MG63 (cell line): ENCODE measurements at regions not wholly inside any gene's neighbourhood (a gene's known extent, or its start where the extent isn't known, plus 50 kb on each side); places are given as distances from the start of the nearest gene placed in this dataset.

Experiments used
- DNase-seq: peaks from one replicate; pipeline ENCODE4 v3.0.0-alpha.2; 2020
- H3K27me3 ChIP-seq: fragments of 250-450 bp; sonication (Bioruptor Pico); 2 replicates; pipeline ENCODE4 v1.5.1; 2020; ENCODE audit warnings: mild to moderate bottlenecking, moderate library complexity
- H3K36me3 ChIP-seq: fragments of 250-450 bp; sonication (Bioruptor Pico); 2 replicates; pipeline ENCODE4 v1.5.1; 2020; ENCODE audit warnings: mild to moderate bottlenecking, moderate library complexity
- H3K4me3 ChIP-seq: fragments of 250-450 bp; sonication (Bioruptor Pico); 2 replicates; pipeline ENCODE4 v1.5.1; 2020; ENCODE audit warnings: mild to moderate bottlenecking, moderate library complexity
- H3K9me3 ChIP-seq: fragments of 250-450 bp; sonication (Bioruptor Pico); 2 replicates; pipeline ENCODE4 v1.5.1; 2020; ENCODE audit warnings: mild to moderate bottlenecking, moderate library complexity

DNA sequence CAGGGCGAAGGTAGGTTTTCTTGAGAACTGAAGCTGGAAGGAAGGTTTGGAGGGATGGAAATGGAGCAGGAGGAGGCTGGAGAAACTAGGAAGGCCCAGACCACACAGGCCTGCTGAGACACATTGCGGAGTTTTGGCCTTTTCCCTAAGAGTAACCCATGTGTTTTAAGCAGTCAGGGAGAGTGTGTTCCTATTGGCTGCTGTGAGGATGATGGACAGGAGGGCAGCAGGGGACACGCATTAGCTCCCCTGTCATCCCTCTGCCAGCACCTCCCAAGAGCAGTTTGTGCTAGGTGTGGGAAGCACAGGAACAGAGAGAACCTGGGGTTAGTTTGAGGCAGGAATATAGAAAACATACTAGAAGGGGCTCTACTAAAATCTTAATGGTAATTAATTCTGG, 842.1 kb downstream of the TBC1D22A start:
- Histone ChIP-seq H3K36me3 (no peaks in the 10 kb centered on the region), H3K27me3 (no peaks in the 10 kb centered on the region), H3K9me3 (no peaks in the 10 kb centered on the region), H3K4me3 (no peak overlapping the region)
- no peak for DNase-seq

DNA sequence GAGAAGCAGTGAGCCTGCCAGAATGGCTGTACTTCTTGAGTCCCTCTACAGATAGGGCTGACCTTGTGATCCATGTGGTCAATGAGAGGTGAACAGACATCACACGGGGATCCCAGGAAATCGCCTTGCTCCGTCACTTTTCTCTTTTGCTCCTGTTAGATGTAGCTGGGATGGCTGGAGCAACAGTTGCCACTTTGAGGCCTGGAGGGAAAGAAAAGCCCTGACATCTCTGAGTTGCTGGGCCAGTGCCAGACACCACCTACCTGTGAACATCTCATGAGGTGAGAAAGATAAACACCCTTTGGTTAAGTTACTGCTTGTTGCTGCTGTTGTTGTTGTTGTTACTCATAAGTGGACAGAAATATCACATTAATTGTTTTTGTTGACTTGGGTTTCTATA, 840.3 kb downstream of the TBC1D22A start:
- no peaks in the 10 kb centered on the region for H3K27me3 ChIP-seq
- DNase-seq, result no peak
- no peak overlapping the region for H3K4me3 ChIP-seq
- H3K9me3 ChIP-seq, result no peaks in the 10 kb centered on the region
- no peaks in the 10 kb centered on the region for H3K36me3 ChIP-seq

DNA sequence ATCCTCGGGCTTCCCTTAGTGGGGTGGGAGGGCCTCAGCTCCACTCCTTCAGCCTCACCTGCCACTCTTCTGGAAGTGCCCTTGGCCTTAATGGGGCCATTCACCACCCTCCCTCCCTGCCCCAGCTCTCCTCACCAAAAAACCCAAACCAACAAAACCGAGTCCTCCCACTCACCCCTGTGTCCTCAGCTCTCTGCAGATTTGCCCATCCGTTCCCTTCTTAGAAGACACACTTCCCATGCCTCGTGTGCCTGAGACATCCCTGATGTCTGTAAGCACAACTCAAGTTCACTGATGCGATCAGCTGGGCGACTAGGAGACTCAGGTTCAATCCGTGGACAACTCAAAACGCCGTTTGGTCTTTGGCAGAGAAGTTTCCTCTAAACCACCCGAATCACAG, 839.2 kb downstream of the TBC1D22A start:
- no peak for DNase-seq
- no peaks in the 10 kb centered on the region for H3K9me3 ChIP-seq
- H3K36me3 ChIP-seq, result no peaks in the 10 kb centered on the region
- H3K4me3 ChIP-seq, result no peak overlapping the region
- no peaks in the 10 kb centered on the region for H3K27me3 ChIP-seq

DNA sequence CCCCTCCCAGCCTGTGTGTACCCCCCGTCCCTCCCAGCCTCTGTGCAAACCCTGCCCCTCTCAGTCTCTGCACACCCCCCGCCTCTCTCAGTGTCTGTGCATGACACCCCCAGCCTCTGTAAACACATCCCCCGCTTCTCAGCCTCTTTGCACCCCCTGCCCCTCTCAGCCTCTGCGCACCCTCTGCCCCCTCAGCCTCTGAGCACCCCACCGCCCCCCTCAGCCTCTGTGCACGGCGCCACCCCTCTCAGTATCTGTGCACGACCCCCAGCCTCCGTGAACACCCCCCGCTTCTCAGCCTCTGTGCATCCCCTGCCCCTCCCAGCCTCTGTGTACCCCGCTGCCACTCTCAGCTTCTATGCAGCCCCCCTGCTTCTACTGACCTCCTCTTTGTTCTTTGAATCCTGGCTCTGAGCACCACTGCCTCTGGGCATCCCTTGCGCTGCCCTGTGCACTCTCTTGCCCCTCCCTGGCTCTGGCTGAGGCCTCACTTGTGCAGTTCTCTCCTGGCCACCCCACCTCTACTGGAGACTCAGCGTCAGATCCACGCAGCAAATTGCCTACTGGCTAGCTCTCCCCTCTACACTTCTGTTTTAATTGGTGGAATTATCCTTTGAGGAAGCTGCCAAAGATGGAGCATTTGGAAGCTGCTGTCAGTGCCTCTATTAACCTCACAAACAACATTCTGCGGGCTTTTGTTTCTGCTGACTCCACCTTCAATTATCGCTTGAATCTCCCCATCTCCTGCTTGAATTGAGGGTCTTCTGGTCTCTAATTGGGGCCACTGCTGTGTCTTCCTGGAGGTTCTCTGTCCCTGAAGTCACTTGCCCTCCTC, 838.6 kb downstream of the TBC1D22A start:
- DNase-seq, result no peak
- Histone ChIP-seq H3K9me3 (no peaks in the 10 kb centered on the region), H3K4me3 (no peak overlapping the region), H3K27me3 (no peaks in the 10 kb centered on the region), H3K36me3 (no peaks in the 10 kb centered on the region)

DNA sequence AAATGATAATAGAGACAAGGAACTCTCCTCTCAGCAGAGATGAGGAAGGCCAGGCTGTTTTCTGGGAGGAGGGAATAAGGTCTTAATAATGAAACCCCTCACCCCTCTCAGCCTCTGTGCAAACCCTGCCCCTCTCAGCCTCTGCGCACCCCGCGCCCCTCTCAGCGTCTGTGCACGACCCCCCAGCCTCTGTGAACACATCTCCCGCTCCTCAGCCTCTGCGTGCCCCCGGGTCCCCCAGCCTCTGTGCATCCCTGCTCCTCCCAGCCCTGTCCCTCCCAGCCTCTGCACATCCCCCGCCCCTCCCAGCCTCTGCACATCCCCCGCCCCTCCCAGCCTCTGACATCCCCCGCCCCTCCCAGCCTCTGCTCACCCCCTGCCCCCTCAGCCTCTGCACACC, 837.8 kb downstream of the TBC1D22A start:
- no peaks in the 10 kb centered on the region for H3K9me3 ChIP-seq
- H3K4me3 ChIP-seq, result no peak overlapping the region
- DNase-seq, result no peak
- H3K36me3 ChIP-seq, result no peaks in the 10 kb centered on the region
- H3K27me3 ChIP-seq, result no peaks in the 10 kb centered on the region

DNA sequence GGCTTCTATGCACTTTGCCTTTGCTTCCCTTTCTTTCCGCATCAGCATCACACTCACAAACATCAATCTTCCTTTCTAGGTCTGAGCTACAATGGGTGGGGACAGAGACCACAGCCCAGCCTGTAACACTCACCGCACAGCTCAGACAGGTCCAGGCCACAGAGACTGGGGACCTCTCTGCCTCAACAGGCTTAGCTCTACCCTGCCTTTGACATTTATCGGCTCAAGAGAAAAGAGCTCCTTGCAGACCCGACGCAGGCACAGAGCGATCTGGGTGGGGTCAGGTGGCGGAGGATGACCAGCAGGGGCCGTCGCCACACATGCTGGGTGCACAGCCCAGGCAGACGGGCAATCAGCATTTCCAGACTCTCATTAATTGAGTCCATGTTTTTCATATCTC, 837.3 kb downstream of the TBC1D22A start:
- H3K27me3 ChIP-seq, result no peaks in the 10 kb centered on the region
- H3K9me3 ChIP-seq, result no peaks in the 10 kb centered on the region
- no peaks in the 10 kb centered on the region for H3K36me3 ChIP-seq
- no peak overlapping the region for H3K4me3 ChIP-seq
- no peak for DNase-seq

DNA sequence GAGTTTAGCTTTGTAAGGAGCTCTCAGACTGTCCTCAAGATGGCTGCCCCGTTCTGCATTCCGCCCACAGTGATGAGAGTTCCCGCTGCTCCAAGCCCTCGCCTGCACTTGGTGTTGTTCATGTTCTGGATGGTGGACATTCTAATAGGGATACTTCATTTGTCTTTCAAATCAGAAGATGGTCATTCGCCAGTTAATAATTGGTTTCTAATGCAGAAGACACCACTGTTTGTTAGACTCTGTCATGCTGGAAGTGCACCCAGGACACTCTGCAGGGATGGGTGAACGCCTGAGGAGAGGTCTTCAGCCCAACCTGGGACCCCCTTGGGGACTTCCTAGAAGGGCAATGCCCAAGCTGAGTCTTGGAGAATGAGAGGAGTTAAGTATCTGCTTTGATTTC, 836.4 kb downstream of the TBC1D22A start:
- Histone ChIP-seq H3K9me3 (no peaks in the 10 kb centered on the region), H3K4me3 (no peak overlapping the region), H3K27me3 (no peaks in the 10 kb centered on the region), H3K36me3 (no peaks in the 10 kb centered on the region)
- no peak for DNase-seq

DNA sequence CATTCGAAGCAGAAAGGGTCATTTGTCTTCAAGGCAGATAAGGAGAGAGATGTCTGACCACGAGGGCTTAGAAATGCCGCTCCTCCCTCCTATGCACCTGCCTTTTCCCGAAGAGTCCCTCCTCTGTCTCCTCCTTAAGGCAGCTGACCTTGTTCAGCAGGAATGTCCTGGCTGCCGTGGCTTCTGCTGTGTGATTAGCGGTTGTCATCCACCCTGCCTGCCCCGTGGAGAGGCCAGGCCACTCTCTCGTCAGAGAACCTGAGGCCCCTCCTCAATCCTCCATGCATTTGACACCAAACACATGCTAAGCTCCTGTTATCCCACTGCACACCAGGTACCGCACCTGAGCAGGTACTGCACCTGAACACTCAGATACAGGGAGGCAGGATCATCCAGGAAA, 834.6 kb downstream of the TBC1D22A start:
- Histone ChIP-seq H3K27me3 (no peaks in the 10 kb centered on the region), H3K9me3 (no peaks in the 10 kb centered on the region), H3K4me3 (no peak overlapping the region), H3K36me3 (no peaks in the 10 kb centered on the region)
- DNase-seq, result no peak

DNA sequence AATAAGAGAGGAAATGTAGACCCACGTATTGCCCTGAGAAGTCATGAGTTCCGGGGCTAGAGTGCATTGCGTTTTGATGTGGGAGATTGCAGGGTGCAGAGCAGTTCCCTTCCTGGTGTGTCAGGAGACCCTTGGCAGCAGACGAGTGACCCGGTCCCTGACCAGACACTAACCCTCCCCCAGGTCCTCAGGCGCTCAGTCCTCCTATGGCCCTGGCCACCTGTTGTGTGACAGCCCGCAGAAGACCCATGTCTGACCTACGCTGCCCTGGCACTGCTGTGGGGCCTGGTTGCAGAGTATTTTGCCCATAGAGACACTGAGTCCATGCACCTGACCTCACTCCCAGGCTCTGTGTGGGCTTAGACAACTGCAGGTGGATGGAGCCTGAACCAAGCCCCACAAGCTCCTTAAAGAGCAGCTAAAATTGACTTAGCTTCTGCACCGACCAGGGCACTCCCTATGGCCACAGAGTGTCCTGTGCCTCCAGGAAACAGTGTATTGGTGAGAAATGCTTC, 833.8 kb downstream of the TBC1D22A start:
- Histone ChIP-seq H3K27me3 (no peaks in the 10 kb centered on the region), H3K4me3 (no peak overlapping the region), H3K36me3 (no peaks in the 10 kb centered on the region), H3K9me3 (no peaks in the 10 kb centered on the region)
- no peak for DNase-seq

DNA sequence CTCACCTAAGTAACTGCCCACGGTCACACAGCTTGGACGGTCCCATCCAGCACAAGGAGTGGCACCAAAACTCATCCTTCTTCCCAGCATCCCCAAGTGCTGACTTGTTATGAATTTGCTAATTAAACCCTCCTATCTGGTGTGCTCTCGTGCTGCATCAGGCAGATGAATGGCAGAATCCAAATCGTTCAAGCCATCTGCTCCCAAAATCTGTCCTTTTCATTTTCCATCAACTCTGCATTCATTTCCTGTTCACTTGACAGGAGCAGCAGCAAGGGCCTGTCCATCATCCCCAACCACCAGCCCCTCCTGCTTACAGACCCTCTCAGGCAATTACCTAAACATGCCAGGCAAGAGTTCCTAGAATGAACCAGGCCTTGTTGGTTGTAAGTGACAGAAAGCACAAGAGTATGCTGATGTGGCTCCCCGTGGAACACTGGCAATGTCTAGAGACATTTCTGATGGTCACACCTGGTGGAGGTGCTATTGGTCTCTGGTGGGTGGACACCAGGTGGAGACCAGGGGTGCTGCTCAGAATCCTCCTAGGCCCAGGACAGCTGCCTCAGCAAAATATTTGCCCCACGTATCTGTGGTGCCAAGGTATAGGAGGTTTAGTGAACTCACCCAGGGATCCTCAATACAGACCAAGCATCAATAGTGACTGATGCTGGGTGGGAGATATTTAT, 832.5 kb downstream of the TBC1D22A start:
- DNase-seq, result no peak
- Histone ChIP-seq H3K27me3 (no peaks in the 10 kb centered on the region), H3K9me3 (no peaks in the 10 kb centered on the region), H3K4me3 (no peak overlapping the region), H3K36me3 (no peaks in the 10 kb centered on the region)

DNA sequence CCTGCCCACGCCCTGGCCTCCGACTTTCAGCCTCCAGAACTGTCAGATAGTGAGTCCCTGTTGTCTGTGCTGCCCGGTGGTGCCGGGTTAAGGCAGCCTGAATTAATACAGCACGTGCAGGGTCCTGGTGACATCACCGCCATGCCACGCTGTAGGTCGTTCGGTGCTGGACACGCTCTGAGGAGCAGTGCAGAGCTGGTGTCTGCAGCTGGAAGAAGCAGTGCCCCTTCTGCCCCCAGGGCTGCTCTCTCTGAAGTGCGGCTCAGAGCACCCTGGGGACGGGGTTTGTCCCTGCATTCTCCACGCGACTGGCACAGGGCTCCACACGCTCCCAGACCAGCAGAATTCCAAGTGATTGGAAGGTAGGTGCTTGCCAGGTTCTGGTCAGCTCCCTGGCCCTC, 831.5 kb downstream of the TBC1D22A start:
- H3K27me3 ChIP-seq, result no peaks in the 10 kb centered on the region
- no peak overlapping the region for H3K4me3 ChIP-seq
- no peaks in the 10 kb centered on the region for H3K36me3 ChIP-seq
- DNase-seq, result no peak
- no peaks in the 10 kb centered on the region for H3K9me3 ChIP-seq

DNA sequence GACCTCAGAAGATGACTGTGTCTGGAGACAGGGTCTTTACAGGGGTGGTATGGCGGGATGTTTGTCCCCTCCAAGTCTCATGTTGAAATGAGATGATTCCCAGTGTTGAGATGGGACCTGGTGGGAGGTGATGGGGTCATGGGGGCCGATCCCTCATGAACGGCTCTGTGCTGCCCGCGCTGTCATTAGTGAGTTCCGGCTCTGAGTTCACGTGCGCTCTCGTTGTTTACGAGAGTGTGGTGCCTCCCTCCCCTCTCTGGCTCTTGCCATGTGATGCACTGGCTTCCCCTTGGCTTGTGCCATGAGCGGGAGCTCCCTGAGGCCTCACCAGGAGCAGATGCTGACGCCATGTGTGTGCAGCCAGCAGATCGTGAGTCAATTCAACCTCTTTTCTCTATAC, 830.8 kb downstream of the TBC1D22A start:
- H3K27me3 ChIP-seq, result no peaks in the 10 kb centered on the region
- H3K9me3 ChIP-seq, result no peaks in the 10 kb centered on the region
- no peak overlapping the region for H3K4me3 ChIP-seq
- H3K36me3 ChIP-seq, result no peaks in the 10 kb centered on the region
- DNase-seq, result no peak

DNA sequence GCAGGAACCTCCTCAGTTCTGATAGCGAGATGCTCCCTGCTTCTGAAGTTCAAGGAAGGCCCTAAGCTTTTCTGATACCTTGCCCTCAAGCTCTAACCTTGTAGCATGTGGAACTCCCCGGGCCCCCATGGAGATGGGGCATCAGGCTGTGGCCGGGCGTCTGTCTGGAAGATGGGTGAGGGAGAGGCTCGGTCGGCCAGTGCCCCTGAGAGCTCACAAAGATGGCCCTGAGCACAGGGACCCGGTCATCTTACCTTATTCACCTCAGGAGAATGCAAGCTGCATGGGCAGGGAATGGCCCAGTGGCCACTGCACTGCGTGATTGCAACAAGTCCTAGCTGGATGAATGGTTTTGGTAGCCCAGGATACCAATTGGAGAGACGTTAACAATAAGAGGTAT, 830.3 kb downstream of the TBC1D22A start:
- Histone ChIP-seq H3K4me3 (no peak overlapping the region), H3K9me3 (no peaks in the 10 kb centered on the region), H3K27me3 (no peaks in the 10 kb centered on the region), H3K36me3 (no peaks in the 10 kb centered on the region)
- DNase-seq, result no peak

DNA sequence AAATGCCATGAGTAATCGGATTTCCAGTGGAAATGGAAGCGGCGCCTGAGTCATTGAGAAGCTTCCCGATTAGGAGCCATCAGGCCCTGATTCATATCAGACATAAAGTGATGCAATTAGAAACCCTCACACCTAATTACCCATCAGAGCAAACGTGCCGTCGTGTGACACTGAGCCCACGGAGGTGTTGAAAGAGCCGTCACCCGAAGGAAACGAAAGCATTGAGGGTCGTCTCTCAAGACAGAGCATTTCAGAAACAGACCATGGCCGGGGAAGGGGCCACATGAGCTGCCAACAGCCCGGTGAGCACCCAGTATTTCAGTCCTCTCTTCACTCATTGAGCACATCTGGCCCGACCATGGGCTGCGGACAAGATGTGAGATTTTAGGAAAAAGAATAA, 829.3 kb downstream of the TBC1D22A start:
- Histone ChIP-seq H3K36me3 (no peaks in the 10 kb centered on the region), H3K27me3 (no peaks in the 10 kb centered on the region), H3K9me3 (no peaks in the 10 kb centered on the region), H3K4me3 (no peak overlapping the region)
- DNase-seq, result no peak

DNA sequence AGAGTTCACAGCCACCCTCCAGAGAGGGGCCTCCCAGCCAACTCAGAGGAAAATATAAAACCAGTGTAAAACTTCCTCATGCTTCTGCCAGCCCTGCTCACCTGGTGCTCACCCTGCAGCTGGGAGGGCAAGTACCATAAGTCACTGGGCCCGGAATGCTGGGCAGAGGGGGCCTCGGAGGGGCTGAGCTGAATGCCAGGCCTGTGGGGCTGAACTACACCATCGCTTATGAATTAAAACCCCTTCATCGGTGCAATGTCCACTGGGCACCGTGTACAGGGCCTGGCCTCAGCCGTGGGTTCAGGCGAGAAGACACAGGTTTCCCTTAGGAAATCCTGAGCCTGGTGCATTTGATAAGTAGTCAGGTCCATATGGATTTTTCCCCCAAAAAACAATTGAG, 828.6 kb downstream of the TBC1D22A start:
- Histone ChIP-seq H3K9me3 (no peaks in the 10 kb centered on the region), H3K36me3 (no peaks in the 10 kb centered on the region), H3K4me3 (no peak overlapping the region), H3K27me3 (no peaks in the 10 kb centered on the region)
- DNase-seq, result no peak

DNA sequence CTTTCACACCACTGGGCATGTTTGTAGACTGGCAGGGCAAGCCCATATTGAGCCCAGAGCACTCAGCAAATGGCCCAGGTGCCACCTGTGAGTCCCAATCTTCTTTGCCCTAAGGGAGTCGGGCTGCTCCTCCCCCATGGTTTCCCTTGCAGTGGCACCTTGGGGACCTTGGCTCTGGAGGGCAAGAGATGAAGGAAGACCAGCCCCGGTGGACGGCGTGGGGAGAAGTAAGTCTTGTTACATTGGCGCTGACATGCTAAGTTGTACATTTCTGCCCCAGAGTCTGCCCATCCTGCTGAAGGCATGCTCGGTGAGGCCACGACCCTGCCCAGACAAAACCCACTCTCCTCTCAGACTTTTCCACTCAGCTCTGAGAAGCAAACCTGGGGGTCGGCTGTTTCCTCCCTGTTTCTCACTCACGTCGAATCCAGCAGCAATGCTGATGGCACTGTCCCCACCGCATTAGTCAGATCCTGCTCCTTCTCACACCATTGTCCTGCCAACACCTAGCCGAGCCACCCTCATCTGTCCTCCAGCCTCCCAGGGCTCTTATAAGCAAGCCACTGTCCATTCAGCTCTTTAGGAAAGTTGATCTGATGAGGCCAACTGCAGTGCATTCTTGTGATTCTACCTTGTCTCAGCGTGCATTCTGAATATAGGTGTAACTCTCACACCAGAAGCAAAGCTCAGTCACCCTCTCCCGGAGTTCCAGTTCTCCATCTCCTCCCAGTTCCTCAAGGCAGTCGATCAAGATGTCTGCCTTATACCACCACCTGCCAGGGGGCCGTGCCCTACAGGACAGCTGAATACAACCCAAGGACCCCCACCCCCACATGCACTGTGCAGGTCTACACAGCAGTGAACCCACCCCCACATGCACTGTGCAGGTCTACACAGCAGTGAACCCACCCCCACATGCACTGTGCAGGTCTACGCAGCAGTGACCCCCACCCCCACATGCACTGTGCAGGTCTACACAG, 827.1 kb downstream of the TBC1D22A start:
- DNase-seq, result no peak
- no peaks in the 10 kb centered on the region for H3K27me3 ChIP-seq
- no peaks in the 10 kb centered on the region for H3K9me3 ChIP-seq
- H3K36me3 ChIP-seq, result no peaks in the 10 kb centered on the region
- no peak overlapping the region for H3K4me3 ChIP-seq

DNA sequence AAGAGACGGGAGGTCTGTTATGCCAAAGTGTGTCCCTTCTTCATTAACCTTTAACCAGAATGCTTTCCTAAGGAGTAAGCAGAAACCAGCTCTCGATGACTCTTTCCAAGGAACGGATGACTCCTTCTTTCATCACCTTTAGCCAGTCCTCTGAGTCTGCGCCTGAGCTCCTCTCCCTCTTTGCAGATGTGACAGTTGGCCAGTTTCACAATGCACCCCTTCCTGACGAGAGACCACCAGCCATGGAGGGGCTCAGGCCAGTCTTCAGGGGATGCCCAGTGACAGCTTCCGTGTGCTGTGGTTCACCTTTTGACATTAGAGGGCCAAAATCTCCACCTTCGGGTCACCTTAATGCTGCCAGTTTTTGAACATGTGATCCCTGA, 826.1 kb downstream of the TBC1D22A start:
- no peaks in the 10 kb centered on the region for H3K27me3 ChIP-seq
- DNase-seq, result no peak
- H3K36me3 ChIP-seq, result no peaks in the 10 kb centered on the region
- no peak overlapping the region for H3K4me3 ChIP-seq
- peaks cover 5% of the 10 kb centered on the region for H3K9me3 ChIP-seq
